Esophagus muscularis mucosa (tissue), 4 donors: ENCODE measurements at regions not wholly inside any gene's neighbourhood (a gene's known extent, or its start where the extent isn't known, plus 50 kb on each side); places are given as distances from the start of the nearest gene placed in this dataset.

Source experiments
- DNase-seq: peaks from one replicate; pipeline ENCODE4 v3.0.0-alpha.2; 2017; ENCODE audit errors: extremely low spot score
- H3K27ac ChIP-seq, 4 donors: fragments of 200-600 bp; sonication (generic); replicated peaks in 1 of 4; 1 replicate in 3 of 4; 2 replicates in 1 of 4; pipeline ENCODE4 v1.5.1; 2016 to 2019; ENCODE audit warnings: mild to moderate bottlenecking in 1 of 4
- H3K27me3 ChIP-seq, 4 donors: fragments of 200-600 bp; sonication (generic); one replicate each; pipeline versions ENCODE4 v1.5.1 to v1.6.0; 2016 to 2019
- H3K36me3 ChIP-seq, 4 donors: fragments of 200-600 bp; sonication (generic); one replicate each; pipeline ENCODE4 v1.5.1; 2016 to 2019
- H3K4me1 ChIP-seq, 4 donors: fragments of 200-600 bp; sonication (generic); one replicate each; pipeline ENCODE4 v1.5.1; 2016 to 2019
- H3K4me3 ChIP-seq, 4 donors: fragments of 200-600 bp; sonication (generic); 1 replicate in 2 of 4; 2 replicates in 2 of 4; pipeline ENCODE4 v1.5.1; 2016 to 2019; ENCODE audit warnings: mild to moderate bottlenecking in 4 of 4, moderate library complexity in 1 of 4
- H3K9me3 ChIP-seq, 4 donors: fragments of 200-600 bp; sonication (generic); 1 replicate in 3 of 4; 2 replicates in 1 of 4; pipeline ENCODE4 v1.5.1; 2016 to 2019
- EP300 ChIP-seq: sonication (generic); formaldehyde crosslinking; IDR thresholded peaks from one replicate; pipeline ENCODE4 v1.6.1; 2017; ENCODE audit warnings: antibody characterized with exemption
- POLR2A ChIP-seq: fragments of 450-650 bp; IDR thresholded peaks from one replicate; pipeline ENCODE4 v1.6.1; 2017; ENCODE audit warnings: antibody characterized with exemption, moderate library complexity, mild to moderate bottlenecking, low read depth
- POLR2AphosphoS5 ChIP-seq, 2 donors: sonication (generic); formaldehyde crosslinking; IDR thresholded peaks; one replicate each; pipeline ENCODE4 v1.6.1; 2017; ENCODE audit warnings: antibody characterized with exemption in 2 of 2
- WGBS: methylation state at CpG from one replicate; pipeline ENCODE4 v1.1.5; 2018; 5-methylcytosine and 5-hydroxymethylcytosine counted together
- intact Hi-C: fragments of 100-400 bp; cut with DNase I; formaldehyde crosslinking; loops from one replicate; pipeline ENCODE4 v1.15.1; 2023
- TF ChIP-seq, protein P1 (sequence below), 3 experiments: fragments of 200-600 bp in 2 of 3; fragments of 450-650 bp in 1 of 3; sonication (generic) in 2 of 3; IDR thresholded peaks; one replicate each; pipeline ENCODE4 v1.5.1; 2017 to 2019; ENCODE audit warnings: antibody characterized with exemption in 3 of 3, mild to moderate bottlenecking in 2 of 3, moderate library complexity in 1 of 3

DNA sequence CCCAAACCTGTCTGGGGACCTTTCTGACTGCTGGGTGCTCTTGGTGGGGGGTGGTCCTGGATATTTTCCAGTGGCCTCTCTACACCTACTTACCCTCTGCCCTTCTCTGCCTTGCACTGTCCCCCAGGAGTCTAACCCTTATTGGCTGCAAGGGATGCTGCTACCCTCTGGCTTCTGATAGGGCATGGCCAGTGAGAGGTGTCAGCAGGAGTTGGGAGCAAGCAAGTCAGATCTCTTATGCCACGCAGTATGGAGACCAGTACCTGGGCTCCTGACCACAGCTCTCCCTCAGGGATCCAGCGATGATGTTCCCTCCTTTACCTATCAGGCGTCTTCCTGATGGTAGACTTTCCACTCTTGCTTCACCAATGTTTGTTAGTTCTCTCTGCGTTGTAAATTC, 373.7 kb downstream of the SOCS6 start:
- no peak overlapping the region for H3K27ac ChIP-seq
- no peak overlapping the region for H3K4me3 ChIP-seq
- TF ChIP-seq POLR2A: no peak
- TF ChIP-seq EP300: no peak
- no peak for TF ChIP-seq POLR2AphosphoS5 (IDR thresholded peaks at IDR 0.05)
- TF ChIP-seq, protein P1, sequence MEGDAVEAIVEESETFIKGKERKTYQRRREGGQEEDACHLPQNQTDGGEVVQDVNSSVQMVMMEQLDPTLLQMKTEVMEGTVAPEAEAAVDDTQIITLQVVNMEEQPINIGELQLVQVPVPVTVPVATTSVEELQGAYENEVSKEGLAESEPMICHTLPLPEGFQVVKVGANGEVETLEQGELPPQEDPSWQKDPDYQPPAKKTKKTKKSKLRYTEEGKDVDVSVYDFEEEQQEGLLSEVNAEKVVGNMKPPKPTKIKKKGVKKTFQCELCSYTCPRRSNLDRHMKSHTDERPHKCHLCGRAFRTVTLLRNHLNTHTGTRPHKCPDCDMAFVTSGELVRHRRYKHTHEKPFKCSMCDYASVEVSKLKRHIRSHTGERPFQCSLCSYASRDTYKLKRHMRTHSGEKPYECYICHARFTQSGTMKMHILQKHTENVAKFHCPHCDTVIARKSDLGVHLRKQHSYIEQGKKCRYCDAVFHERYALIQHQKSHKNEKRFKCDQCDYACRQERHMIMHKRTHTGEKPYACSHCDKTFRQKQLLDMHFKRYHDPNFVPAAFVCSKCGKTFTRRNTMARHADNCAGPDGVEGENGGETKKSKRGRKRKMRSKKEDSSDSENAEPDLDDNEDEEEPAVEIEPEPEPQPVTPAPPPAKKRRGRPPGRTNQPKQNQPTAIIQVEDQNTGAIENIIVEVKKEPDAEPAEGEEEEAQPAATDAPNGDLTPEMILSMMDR (IDR thresholded peaks at IDR 0.05): no peak
- peaks cover 0 to 4% (median 0%) of the 10 kb centered on the region in 4 donors for H3K9me3 ChIP-seq
- WGBS: 85% methylated on average over 4 of the region's 4 CpGs
- intact Hi-C loops: no loop called here
- H3K36me3 ChIP-seq: no peaks in the 10 kb centered on the region
- DNase-seq: no peak
- no peaks in the 10 kb centered on the region for H3K27me3 ChIP-seq
- no peaks in the 10 kb centered on the region for H3K4me1 ChIP-seq

DNA sequence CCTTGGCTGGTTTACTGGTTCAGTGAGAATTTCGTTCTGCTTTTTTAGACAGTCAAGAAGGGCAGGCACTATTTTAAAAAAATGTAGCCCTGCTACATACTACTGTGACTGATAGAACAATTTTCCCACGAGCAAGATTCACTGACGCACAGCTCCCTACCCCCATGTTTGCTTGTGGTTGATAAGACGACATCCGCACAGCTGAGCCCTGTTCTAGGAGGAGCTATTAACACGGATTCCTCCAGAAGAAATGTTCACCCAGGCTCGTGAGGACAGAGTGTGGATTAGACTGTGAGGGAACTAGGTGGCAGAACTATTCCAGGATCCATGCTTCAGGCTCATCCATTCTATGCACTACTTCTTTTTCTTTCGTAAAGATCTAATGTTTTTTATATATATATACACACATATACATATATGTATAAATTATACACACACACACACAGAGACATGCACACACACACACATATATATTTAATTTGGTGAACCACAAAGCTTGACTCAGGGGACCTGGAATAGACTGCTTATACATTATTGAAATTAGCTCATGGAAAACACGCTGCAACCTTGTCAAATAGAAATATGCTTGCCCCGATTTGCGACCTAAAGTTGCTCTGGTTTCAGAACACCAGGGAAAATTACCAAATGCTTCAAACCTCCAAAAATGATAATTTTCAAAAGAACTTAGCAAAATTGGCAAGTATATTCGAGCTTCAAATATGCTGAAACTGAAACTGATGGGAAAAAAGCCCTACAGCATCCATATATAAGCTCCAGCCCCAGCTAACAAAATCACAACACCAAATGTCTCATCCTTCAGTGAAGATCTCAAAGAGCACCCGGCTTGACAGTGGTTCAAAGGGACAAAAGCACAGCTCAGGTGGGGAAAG, 370.4 kb downstream of the SOCS6 start:
- TF ChIP-seq EP300 (no peak), POLR2A (no peak), POLR2AphosphoS5 (IDR thresholded peaks at IDR 0.05) (no peak)
- TF ChIP-seq, protein P1 (IDR thresholded peaks at IDR 0.05): no peak
- H3K27me3 ChIP-seq: no peaks in the 10 kb centered on the region
- intact Hi-C loops: no loop called here
- no peaks in the 10 kb centered on the region for H3K9me3 ChIP-seq
- DNase-seq: no peak
- H3K36me3 ChIP-seq: no peaks in the 10 kb centered on the region
- H3K4me1 ChIP-seq: no peaks in the 10 kb centered on the region
- H3K27ac ChIP-seq: no peak overlapping the region
- no peak overlapping the region for H3K4me3 ChIP-seq
- WGBS: 42% methylated on average over 13 of the region's 13 CpGs

DNA sequence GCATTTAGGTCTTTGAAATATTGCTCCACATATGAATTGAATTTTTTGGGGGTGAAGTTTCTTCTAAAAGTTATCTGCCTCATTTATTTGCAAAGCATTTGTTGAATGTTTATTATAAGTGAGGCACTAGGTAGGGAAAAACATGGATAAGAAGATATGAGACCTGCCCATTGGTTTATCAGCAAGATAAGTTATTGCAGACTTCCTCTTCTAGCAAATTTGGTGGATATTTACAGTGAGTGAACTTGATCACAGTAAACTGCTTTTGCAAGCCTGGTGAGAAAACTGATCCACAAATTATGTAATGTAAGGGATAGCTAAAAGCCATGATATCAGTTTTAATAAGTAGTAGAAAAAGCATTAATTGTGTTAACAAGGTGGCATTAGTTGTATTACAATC, 364.8 kb downstream of the SOCS6 start:
- Histone ChIP-seq H3K27me3 (no peaks in the 10 kb centered on the region), H3K27ac (no peak overlapping the region), H3K4me1 (no peaks in the 10 kb centered on the region), H3K36me3 (no peaks in the 10 kb centered on the region), H3K4me3 (no peak overlapping the region), H3K9me3 (no peaks in the 10 kb centered on the region)
- intact Hi-C loops: no loop called here
- no peak for DNase-seq
- TF ChIP-seq POLR2A (no peak), EP300 (no peak)
- TF ChIP-seq, protein P1 (IDR thresholded peaks at IDR 0.05): no peak

DNA sequence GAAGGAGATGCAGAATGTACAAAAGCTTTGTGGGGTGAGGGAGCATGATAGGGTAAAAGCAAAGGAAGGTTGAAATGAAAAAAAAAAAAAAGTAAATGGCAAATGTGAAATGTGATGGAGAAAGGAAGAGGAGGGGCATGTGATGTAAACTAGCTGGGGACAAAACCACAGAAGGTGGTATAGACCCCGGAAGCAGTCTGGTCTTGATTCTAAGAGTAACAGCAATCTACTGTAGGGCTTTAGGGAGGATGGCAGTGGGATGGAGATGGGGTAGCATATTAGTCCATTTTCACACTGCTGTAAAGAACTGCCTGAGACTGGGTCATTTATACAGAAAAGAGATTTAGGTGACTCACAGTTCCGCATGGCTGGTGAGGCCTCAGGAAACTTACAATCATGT, 362.0 kb downstream of the SOCS6 start:
- Histone ChIP-seq H3K4me3 (no peak overlapping the region), H3K4me1 (no peaks in the 10 kb centered on the region), H3K36me3 (no peaks in the 10 kb centered on the region), H3K27ac (no peak overlapping the region), H3K9me3 (no peaks in the 10 kb centered on the region), H3K27me3 (no peaks in the 10 kb centered on the region)
- intact Hi-C loops: no loop called here
- no peak for DNase-seq
- WGBS: 96% methylated on average over 2 of the region's 2 CpGs
- TF ChIP-seq POLR2A (no peak), POLR2AphosphoS5 (IDR thresholded peaks at IDR 0.05) (no peak), EP300 (no peak)
- TF ChIP-seq, protein P1 (IDR thresholded peaks at IDR 0.05): no peak

DNA sequence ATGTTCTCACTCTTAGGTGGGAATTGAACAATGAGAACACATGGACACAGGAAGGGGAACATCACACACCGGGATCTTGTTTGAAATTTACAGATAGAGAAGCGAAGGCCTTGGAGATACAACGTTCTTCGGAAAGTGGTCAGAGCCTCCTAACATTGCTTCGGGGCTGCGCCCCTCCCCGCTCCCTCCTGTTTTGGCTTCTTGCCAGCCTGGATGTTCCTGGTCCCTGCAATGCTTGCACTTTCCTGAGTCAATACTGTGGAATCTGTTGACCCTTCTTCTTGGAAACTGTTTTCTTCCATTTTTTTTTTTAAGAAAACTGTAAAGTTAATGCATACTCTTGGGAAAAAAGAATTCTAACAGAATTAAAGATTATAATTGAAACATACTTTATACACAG, 360.8 kb downstream of the SOCS6 start:
- Histone ChIP-seq H3K36me3 (no peaks in the 10 kb centered on the region), H3K4me1 (no peaks in the 10 kb centered on the region), H3K9me3 (no peaks in the 10 kb centered on the region), H3K27me3 (no peaks in the 10 kb centered on the region), H3K4me3 (no peak overlapping the region), H3K27ac (no peak overlapping the region)
- no peak for TF ChIP-seq POLR2A
- TF ChIP-seq POLR2AphosphoS5 (IDR thresholded peaks at IDR 0.05): no peak
- TF ChIP-seq, protein P1 (IDR thresholded peaks at IDR 0.05): no peak
- no peak for TF ChIP-seq EP300
- 89% methylated on average over 7 of the region's 7 CpGs for WGBS
- intact Hi-C loops: no loop called here
- DNase-seq: no peak
